DND-41 (cell line): ENCODE measurements at regions not wholly inside any gene's neighbourhood (a gene's known extent, or its start where the extent isn't known, plus 50 kb on each side); places are given as distances from the start of the nearest gene placed in this dataset.

ENCODE experiments used
- EZH2 ChIP-seq: IDR thresholded peaks from 3 replicates; pipeline ENCODE4 v1.6.1; 2012; ENCODE audit warnings: borderline replicate concordance, low read depth, mild to moderate bottlenecking, moderate library complexity, low read length, inconsistent platforms; ENCODE audit not compliant: severe bottlenecking
- TF ChIP-seq, protein P1 (sequence below): IDR thresholded peaks from 2 replicates; pipeline ENCODE4 v1.5.1; 2012; ENCODE audit warnings: borderline replicate concordance, low read length, moderate library complexity, mild to moderate bottlenecking; ENCODE audit not compliant: poor library complexity, severe bottlenecking; ENCODE audit errors: extremely low read depth

DNA sequence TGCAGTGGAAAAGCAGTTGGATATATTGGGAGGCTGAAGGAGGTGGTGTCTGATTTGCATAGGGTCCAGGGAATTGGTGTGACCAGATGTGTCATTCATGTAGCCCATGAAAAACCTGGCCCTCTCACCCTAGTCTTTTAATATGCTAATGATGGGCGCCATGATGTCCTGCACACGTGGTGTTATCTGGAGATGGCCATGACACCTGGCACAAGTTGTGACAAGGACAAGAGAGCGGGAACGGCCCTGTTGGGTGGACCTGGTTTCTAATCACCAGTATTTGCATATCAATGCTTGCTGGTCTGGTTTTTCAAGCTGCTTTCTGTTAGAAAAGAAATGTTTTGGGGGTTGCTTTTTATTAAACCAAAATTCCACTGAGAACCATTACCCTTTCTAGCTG is 87.4 kb downstream of the ZXDA start:
- TF ChIP-seq, protein P1, sequence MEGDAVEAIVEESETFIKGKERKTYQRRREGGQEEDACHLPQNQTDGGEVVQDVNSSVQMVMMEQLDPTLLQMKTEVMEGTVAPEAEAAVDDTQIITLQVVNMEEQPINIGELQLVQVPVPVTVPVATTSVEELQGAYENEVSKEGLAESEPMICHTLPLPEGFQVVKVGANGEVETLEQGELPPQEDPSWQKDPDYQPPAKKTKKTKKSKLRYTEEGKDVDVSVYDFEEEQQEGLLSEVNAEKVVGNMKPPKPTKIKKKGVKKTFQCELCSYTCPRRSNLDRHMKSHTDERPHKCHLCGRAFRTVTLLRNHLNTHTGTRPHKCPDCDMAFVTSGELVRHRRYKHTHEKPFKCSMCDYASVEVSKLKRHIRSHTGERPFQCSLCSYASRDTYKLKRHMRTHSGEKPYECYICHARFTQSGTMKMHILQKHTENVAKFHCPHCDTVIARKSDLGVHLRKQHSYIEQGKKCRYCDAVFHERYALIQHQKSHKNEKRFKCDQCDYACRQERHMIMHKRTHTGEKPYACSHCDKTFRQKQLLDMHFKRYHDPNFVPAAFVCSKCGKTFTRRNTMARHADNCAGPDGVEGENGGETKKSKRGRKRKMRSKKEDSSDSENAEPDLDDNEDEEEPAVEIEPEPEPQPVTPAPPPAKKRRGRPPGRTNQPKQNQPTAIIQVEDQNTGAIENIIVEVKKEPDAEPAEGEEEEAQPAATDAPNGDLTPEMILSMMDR: no peak
- no peak for TF ChIP-seq EZH2
